SHP77 (cell line): ENCODE measurements at regions not wholly inside any gene's neighbourhood (a gene's known extent, or its start where the extent isn't known, plus 50 kb on each side); places are given as distances from the start of the nearest gene placed in this dataset.
"Not testable (repeated sequence)": the region's sequence is repeated elsewhere in the genome, so short reads cannot be mapped to it uniquely, and the experiment has no call there.

ENCODE experiments used
- DNase-seq, 2 experiments: peaks; one replicate each; lab custom pipeline; 2025; lab: John Stamatoyannopoulos, UW

DNA sequence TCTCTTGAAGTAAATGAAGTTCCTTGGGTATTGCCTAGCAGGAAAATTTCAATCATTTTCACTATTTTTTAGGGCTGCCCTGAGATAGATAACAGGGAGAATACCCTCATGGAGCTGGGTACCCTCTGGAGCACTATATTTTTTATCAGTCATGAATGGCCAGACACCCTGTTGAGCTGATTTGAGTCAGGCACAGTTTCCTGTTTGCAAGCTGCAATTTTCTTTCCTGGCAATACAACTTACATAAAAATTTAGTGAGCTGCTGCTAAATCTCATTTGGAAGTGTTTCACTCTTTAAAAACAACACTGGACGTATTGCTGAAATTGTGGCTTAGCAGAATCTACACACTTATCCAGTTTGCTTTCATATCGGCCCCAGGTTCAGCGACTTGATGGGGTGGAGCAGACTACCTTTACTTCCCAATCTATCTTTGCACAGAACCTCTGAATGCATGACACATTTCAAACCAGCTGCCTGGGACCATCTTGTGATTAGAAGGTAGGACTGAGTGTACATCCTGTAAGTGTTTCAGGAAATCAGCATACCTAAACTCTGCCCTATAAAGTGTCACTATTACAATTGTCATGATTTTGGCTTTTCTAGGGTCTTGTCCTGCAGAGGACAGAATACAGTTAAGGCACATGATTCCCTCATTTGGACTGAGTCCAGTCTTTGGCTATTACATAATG lies 125.7 kb upstream of the FAM3C start:
- DNase-seq, result no peak

DNA sequence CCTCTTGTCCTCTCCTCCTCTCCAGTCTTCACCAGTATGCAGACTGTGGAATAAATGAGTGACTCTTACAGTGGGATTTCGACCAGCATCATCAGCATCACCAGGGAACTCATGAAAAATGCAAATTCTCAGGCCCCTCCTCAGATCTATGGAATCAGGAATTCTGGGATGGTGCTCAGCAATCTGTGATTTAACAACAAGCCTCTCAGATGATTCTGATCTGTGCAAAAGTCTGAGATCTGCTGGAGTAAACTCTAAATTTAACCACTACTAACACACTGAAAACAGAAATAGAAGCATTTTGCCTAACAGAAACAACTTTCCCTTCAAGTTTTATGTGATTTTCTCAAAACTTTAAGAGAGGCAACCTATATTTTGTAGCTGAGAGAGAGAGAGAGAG lies 124.8 kb upstream of the FAM3C start:
- DNase-seq, result no peak

DNA sequence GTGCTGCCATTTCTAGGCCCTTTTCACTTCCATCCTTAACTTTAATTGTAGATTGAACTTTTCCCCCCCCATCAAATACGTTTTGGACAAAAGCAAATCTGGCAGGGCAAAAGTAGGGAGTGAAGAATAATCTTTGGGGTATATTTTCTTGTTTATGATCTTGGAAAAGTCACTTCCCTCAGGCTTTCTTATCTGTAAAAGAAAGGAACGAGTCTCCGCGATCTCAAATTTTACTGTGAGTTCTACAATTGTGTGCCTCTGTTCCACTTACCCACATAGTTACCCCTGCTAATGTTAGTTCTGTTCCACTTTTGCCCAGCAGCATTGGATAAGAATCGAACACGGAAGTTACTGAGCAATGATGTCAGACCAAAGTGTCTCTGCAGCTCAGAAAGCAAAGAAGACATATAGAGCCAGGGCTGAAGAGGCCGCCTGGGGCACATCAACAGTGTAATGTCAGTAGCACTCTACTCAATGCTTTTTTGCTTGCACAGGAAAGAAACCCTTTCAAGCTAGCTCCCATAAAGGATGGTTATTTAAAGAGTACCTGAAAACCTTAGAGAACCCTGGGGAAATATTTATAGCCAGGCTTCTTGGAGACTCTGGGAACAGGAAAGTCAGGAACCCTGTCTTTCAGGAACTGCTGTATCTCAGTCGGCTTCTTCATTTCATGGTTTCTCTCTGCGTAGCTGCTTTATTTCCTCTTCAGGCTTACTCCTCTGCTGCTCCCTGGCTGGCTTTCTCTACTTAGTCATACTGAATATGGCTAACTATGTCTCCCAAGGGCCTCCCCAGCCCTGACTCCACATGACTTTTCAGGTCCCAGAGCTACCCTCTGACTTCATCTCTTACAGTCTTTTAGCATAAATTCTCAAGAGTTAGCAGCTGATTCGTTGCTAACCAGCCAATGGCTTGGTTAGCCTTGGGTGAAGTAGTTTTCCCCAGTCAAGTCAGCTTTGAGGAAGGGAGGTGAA lies 123.7 kb upstream of the FAM3C start:
- no peak for DNase-seq

DNA sequence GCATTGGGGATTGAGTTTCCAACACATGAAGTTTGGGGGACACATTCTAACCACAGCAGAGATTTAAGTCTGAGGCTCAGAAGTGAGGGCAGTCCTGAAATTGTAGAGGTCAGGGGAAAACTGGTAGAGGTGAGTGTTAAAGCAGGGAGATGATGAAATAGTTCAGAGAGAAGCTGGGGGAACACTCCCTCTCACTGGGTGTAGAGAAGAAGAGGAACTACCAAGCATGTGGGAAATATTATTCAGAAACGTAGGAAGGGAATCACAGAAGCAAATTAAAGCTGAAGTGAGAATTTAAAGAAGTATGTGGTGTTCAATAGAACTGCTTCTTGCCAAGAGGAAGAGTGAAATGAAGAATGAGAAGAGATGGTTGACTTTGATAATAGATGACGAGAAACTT lies 121.5 kb upstream of the FAM3C start:
- no peak for DNase-seq

DNA sequence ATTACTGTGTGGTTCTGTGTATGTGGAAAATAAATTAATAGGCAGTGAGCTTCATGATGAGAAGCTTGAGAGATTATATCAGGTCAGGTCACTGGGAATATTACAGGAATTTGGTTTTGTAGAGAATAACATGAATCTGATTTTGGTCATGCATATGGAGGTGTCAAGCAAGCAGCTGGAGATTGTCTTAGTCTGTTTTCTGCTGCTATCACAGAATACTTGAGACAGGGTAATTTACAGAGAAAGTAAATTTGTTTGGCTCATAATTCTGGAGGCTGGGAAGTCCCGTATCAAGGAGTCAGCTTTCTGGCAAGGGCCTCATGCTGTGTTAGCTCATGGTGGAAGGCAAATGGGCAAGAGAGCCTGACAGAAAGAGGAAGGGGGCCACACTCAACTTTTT lies 120.7 kb upstream of the FAM3C start:
- DNase-seq, result no peak

DNA sequence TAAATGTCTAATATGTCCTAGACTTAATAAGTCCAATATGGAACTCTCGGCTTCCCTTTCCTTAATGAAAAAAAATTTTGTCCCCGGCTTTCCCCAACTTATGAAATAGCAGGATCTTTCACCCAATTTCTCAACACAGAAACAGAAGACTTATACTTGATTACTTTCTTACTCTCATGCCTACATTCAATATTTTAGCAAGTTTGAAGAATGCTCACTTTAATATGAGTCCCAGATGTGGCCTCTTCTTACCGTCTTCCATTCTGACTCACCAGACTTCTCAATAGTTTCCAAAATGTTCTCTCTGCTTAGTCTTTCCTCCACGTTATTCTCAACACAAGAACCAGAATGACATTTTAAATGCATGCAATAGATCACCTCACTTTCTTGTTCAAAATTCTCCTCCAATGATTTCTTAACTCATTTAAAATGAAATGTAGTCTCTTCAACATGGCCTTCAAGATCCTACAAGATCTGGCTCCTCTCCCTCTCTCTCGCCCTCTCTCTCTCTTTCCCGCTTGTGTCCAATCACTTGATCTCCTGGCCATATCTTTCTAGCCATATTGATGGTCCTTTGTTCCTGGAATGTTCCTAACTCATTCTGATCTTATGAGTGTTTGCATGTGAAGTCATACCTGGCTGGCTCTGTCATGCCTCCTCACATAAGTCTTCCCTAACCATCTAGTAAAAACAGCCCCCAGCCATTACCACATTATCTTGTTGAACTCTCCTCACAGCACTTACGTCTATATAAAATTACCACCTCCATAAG lies 119.7 kb upstream of the FAM3C start:
- DNase-seq, result no peak

DNA sequence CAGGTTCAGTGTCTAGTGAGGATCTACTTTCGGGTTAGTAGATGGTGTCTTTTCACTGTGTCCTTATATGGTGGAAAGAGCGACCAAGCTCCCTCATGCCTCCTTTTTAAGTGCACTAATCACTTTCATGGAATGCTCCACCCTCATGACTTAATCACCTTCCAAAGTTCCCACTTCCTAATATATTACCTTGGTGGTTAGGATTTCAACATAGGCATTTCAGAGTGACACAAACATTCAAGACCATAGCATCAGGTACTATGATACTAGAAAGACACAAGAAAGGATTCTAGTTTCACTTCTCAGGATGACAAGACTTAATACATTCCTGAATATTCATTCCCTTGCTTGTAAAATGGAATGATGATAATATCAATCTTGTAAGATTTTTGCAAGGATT lies 119.1 kb upstream of the FAM3C start:
- DNase-seq, result no peak

DNA sequence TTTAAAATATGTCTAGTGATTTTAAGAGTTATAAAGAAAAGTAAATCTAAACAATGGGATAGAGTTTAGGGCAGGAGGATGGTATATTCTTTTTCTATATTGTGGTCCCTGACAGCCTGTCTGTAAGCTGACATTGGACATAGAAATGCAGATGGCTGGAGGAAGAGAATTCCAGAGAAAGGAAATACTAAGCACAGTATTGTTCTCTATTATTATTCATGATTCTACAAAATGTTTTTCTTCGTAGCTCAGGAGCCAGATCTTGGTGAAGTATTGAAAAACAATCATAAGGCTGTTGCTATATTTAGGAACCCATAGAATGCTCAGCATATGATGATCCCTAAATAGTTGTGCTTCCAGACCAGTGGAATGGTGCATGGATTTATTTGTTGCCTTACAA lies 117.0 kb upstream of the FAM3C start:
- DNase-seq, result no peak

DNA sequence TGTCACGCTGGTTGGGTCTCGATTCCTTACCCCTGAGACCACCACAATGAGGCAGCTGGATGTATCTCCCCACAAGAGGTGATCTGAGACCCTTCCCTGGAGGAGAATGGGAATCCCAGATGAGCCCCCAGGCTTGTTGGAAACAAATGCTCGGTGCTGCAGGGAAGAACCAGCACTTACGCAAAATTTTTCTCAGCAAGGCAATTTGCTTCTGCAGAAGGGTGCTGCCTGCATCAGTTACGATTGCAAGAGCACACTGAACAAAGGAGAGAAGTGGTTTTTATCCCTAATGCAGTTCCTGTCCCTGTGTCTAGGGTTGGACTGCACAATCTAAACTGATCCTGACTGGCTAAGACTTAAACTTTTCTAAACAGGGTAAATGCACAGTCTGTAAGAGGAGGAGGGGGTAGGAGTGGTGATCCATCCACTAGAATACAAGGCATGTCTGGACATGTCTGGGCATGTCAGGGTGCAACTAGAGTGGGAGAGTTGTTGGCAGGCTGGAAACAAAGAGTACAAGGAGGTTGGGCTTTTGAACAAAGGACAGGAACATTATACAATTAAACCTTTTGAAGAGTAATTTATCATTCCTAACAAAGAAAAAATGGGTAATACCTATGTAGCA lies 114.9 kb upstream of the FAM3C start:
- DNase-seq, result no peak

DNA sequence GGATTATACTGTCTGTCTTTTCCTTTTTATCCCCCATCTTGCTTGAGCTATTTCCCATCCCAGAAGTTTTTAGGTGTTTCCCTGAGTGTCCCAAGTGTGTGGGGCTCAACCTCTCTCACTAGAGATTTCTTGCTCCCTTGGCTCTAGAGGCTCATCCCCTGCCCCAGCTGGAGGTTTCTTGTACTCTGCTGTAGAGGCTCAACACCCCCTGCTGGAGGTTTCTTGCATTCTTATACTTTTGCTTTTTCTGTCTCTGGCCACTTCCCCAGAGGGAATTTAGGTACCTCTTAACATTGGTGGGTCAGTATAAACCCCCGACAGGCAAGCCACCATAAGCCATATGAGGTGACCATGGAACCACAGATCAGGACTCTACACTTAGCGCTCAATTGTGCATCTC lies 114.2 kb upstream of the FAM3C start:
- DNase-seq, result no peak

DNA sequence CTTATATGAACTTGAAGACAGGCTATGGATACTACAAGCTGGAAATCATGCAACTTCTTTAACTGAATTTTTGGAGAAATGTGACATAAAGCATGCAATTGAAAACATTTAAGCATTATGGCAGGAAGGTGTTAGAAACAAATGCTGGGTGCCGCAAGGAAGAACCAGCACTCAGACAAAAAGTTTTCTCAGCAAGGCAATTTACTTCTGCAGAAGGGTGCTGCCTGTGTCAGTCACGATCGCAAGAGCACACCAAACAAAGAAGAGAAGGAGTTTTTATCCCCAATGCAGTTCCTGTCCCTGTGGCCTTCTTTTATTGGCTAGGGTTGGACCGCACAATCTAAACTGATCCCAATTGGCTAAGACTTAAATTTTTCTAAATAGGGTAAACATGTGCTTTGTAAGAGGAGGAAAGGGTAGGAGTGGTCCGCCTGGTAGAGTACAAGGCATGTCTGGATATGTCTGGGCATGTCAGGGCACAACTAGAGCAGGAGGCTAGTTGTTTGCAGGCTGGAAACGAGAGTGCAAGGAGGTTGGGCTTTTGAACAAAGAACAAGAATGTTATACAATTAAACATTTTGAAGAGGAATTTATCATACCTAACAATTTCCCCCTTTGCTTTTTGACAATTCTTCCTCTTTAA lies 109.6 kb upstream of the FAM3C start:
- DNase-seq, result no peak

DNA sequence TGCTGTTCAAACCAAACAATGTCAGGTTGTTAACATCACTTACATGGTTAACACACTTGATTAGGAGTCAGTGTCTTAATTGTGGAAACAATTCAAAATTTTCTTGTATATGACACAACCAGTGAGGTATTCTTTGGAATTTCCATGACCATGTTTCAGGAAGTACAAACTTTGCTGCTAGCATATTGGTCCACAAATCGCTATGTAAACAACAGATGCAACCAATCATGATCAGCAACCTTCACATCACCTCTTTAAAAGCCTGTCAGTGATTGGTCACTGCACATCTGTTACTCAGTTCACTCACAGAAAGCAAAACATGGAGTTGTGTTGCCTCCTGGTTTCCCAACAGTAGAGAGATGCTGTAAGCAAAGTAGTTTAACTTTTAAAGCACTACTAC lies 108.9 kb upstream of the FAM3C start:
- no peak for DNase-seq

DNA sequence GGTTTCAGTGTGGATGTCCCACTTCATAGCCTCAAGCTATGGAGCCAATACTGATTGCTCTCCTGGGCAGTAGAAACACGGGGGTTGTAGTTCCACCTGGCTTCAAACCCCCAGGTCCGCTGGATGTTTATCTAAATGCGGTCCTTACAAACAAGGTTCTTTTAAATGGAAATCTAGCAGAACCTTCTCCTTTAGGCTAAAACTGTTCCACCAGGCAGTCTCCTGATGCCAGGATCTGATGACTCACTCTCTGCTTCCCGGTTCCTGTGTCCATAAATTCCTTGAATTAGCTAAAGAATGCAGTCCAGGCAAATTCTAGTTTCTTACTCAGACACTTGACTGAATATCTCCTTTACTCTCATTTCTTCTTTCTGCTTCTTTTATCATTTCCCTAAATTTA lies 108.4 kb upstream of the FAM3C start:
- no peak for DNase-seq

DNA sequence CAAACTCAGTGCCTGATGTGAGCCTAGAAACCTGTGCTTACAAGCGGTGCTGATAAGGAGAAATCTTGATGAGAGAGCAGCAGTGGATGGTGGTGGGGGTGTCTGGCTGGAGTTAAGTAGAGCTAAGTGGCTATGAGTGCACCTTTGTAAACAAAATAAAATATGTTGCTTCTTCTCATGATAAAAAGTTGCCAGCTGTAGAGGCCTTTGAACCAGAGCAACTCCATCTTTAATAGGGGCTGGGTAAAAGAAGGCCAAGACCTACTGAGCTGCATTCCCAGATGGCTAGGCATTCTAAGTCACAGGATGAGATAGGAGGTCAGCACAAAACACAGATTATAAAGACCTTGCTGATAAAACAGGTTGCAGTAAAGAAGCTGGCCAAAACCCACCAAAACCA lies 107.6 kb upstream of the FAM3C start:
- no peak for DNase-seq

DNA sequence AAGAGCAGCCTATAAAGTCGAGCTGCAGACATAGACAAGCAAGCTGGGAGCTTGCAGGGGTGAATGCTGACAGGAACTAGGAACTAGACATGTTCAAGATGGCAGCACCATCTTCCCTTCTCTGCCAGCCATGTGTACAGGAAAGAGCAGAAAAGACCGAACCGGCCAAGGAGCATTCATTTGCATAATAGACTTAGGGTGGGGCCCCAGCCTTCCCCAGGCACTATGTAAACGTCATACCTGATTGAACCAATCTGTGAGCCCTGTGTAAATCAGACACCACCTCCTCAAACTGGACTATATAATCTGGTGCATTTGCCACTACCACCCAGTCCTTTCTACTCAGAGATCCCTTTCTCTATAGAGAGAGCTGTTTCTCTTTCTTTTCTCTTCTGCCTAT lies 106.9 kb upstream of the FAM3C start:
- DNase-seq, result no peak

DNA sequence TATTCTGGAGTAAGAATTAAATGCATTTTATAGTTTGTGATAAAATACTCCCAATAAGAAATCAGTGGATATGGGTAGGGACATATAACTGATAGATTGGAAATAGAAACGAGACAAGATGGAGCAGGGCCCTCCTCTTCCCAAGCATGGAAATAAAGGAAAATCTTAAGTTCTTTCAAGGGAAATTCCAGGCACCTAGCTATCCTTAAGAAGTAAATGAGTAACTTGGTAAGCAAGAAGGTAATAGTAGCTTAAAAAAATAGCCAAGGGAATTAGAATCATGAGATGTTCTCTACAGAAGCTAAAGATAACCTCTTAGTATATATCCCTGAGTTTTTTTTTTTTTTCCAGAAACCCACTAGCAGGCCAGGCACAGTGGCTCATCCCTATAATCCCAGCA lies 105.5 kb upstream of the FAM3C start:
- no peak for DNase-seq

DNA sequence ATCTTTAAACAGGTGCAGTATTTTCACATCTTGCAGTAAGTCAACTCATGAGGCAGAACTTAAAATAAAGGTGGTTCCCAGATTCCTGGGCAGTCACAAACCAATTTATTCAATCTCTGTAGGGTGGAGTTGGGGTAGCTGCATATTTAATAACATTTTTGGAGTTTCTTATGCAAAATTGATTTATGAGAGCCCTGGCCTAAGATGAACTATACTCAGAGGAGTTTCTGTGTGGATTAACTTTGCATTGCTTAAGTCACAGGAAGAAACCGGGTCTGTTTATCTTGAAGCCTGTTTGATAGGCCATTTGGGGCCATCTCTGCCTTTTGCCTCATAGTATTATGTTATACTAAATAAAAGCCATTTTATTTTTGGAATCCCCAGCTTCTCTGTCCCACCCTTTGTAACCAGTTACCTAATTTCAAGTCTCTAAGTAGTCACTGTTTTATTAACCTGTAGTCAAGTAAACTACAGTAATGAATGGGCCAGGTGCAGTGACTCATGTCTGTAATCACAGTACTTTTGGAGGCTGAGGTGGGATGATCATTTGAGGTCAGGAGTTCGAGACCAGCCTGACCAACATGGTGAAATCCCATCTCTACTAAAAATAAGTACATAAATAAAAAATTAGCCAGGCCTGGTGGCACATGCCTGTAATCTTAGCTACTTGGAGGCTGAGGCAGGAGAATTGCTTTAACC lies 104.4 kb upstream of the FAM3C start:
- no peak for DNase-seq

DNA sequence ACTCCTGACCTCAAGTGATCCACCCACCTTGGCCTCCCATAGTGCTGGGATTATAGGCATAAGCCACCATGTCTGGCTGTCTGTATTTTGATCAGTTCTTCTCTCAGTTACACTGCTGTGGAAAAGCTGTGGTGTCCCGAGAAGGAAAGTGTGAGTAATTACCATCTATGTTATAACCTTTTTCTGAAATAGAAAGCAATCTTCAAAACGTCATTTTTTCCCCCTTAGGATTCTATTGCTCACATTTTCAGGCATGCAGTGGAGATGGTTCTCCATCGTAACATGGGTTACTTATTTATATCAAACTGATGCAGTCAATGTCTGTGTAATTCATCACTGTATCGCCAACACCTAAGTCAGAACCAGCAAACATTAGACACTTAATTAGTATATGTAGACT lies 103.5 kb upstream of the FAM3C start:
- no peak for DNase-seq

DNA sequence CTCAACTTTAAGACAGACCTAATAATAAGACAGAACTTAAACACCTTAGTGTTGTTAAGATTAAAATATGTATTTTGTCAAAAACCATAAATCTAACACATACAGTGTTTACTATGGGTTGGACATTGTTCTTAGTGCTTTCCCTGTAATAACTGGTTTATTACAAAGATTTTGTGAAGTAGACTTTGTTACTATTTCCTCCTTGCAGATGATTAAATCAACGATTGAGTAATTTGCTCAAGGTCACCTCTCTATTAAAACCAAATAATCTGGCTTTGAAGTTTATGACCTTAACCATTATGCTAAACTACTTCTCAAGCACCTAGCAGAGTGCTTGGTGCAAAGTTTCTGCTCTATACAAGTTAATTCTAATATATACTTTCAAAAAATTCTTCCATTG lies 102.7 kb upstream of the FAM3C start:
- DNase-seq, result no peak

DNA sequence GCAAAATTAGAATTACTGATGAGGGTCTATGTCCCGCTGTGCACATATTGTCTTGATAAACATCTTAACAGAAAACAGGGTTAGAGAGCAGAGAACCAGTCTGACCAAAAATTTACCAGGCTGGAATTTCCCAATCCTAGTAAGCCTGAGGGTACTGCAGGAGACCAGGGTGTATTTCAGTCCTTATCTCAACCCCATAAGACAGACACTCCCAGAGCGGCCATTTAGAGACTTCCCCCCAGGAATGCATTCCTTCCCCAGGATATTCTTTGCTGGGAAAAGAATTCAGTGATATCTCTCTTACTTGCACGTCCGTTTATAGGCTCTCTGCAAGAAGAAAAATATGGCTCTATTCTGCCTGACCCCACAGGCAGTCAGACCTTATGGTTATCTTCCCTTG lies 101.4 kb upstream of the FAM3C start:
- DNase-seq, result not testable (repeated sequence)

DNA sequence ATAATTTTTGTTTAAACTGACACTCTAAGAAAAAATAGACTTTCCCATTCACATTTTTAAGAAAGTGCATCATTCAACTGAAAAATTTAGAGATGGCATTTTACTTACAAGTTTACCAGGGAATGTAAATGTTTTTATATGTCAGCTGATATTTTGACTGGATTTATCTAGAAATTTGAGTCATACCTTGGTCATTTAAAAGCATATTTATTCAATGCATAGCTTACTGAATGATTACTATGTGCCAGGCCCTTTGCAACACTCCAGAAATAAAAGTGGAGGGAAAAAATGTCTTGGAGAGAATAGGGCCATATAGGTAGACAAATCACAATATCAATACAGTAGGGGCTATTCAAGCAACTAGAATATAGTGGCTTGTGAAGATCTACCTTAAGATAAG lies 98.4 kb upstream of the FAM3C start:
- DNase-seq, result no peak
